GM12873 (cell line): ENCODE measurements at regions not wholly inside any gene's neighbourhood (a gene's known extent, or its start where the extent isn't known, plus 50 kb on each side); places are given as distances from the start of the nearest gene placed in this dataset.

Experiments used
- TF ChIP-seq, protein P1 (sequence below): IDR thresholded peaks from 2 replicates; pipeline ENCODE4 v1.5.1; 2012; ENCODE audit warnings: low read depth, mild to moderate bottlenecking, moderate library complexity, low read length, control low read depth; ENCODE audit not compliant: insufficient read depth; ENCODE audit errors: missing control alignments

DNA sequence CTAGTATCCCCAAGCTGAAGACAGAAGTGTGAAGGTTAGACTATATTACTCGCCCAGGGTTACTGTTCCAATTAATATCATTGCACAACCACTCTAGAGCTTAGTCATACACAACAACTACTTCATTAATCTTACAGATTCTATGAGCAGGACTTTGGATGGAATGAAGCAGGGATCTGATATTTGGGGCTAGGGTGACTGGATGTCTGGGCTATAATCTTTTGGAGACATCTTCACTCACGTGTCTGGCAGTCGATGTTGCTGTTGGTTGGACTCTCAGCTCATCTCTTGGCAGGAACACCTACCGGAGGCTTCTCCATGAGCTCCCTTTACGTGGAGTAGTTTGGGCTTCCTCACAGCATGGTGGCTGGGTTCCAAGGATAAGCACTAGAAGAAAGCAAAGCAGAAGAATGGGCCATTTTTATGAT, 519.2 kb upstream of the B3GALT2 start:
- TF ChIP-seq, protein P1, sequence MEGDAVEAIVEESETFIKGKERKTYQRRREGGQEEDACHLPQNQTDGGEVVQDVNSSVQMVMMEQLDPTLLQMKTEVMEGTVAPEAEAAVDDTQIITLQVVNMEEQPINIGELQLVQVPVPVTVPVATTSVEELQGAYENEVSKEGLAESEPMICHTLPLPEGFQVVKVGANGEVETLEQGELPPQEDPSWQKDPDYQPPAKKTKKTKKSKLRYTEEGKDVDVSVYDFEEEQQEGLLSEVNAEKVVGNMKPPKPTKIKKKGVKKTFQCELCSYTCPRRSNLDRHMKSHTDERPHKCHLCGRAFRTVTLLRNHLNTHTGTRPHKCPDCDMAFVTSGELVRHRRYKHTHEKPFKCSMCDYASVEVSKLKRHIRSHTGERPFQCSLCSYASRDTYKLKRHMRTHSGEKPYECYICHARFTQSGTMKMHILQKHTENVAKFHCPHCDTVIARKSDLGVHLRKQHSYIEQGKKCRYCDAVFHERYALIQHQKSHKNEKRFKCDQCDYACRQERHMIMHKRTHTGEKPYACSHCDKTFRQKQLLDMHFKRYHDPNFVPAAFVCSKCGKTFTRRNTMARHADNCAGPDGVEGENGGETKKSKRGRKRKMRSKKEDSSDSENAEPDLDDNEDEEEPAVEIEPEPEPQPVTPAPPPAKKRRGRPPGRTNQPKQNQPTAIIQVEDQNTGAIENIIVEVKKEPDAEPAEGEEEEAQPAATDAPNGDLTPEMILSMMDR, result no peak

DNA sequence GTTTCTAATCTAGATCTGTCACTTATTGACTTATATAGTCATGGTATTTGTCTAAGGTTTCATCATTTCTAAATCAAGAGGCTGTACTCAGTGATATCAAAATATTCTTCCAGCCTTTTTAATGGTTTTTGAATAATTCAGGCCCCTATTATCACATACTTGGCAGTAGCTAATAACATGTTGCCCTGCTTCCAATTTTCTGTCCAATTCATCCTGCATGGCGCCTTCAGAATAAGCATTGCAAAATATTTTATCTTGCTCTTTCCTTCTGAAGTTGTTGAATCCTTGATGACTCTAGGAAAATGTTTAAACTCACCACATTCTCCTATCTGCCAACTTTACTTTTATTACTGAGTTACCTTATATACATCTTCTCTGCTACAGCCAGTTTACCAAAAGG, 517.2 kb upstream of the B3GALT2 start:
- TF ChIP-seq, protein P1, result no peak

GRCh38 chr1:193703121-193703520, 516.7 kb upstream of the B3GALT2 start:
- TF ChIP-seq, protein P1, result no peak

DNA sequence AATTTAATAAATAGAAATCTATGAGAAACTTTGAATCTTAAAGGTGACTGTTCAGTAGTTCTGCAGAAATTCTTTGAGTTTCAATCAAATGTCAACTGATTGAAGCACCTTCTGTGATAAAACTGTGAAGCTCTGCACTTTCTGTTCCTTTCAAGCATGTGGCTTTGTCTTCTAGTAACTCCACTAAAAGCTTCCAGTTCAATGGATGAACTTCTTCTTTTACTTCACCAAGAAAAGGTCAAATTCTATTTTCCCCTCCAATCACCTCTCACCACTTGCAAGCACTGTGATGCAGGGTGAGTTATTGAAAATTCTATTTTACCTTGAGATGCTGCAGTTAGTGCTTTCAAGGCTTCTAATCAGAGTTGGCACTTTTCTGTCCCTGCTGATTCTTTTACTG, 515.3 kb upstream of the B3GALT2 start:
- TF ChIP-seq, protein P1, result no peak

DNA sequence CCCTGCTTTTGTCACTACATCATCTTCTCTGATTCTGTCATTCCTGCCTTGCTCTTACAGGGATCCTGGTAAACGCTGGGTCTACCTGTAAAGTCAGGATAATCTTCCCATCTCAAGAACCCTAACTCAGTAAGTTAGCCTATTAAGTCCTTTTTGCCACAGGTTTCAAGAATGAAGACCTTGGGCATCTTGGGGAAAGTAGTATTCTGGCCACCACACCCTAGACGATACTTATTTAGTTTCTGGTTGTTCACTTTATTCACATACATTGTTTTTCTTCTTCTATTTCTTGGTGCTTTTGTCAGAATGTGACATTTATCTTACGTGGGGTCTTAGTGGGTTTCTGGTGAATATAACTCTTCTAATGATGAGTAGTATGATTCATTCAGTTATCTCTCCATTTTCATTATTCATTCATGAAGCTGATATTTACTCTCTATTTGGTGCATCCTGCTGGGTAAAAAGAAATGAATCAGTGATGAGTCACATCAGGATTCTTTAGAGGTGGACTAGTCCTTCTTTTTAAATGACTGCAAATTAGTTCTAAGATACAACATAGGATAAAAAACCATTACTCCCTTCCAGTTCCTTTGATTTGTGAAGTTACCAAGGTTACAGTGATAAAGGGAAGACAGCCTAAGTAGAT, 514.4 kb upstream of the B3GALT2 start:
- TF ChIP-seq, protein P1, result no peak

DNA sequence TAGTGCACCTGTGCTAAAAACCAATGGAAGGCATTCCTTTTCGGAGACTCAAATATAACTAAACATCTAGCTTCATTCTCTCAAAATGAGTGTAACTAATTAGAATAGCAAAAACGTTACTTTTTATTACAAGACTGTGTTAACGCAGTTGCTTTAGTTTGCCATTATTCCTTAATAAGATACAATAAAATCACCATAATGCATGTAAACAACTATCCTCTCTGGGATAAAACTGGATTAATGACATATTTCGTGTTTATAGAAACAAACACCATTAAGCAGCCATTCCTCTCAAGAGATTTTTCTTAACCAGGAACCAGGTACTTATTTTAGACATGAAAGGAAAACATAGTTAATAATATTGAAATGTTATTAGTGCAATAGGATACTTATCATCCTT, 512.8 kb upstream of the B3GALT2 start:
- TF ChIP-seq, protein P1, result no peak

GRCh38 chr1:193697776-193698175, 511.4 kb upstream of the B3GALT2 start:
- TF ChIP-seq, protein P1, result no peak
